IMR-90 (cell line): ENCODE measurements at regions not wholly inside any gene's neighbourhood (a gene's known extent, or its start where the extent isn't known, plus 50 kb on each side); places are given as distances from the start of the nearest gene placed in this dataset.

ENCODE experiments used
- ATAC-seq: fragments of 200-7000 bp; cut with Tn5 transposase; 2 replicates; pipeline ENCODE4 v1.9.1; 2020; ENCODE audit warnings: low read depth, mild to moderate bottlenecking, moderate library complexity
- BruUV-seq: library from RNA; stranded (reverse); fragments of 400-500 nt; replicated peaks from 2 replicates; lab custom pipeline; 2021; lab: Mats Ljungman, UMichigan
- CTCF ChIA-PET: fragments of 300-600 bp; formaldehyde crosslinking; extraction: SDS; loops from one replicate; lab custom pipeline; 2021; ENCODE audit warnings: antibody characterized with exemption; lab: Yijun Ruan, JAX
- POLR2A ChIA-PET: fragments of 300-600 bp; sonication (Branson Sonifier 250); formaldehyde crosslinking; loops from one replicate; lab custom pipeline; 2022; ENCODE audit warnings: antibody characterized with exemption; ENCODE audit not compliant: unreplicated experiment; lab: Charles Lee
- DNase-seq: peaks from one replicate; pipeline ENCODE4 v3.0.0; 2013
- H2AFZ ChIP-seq: replicated peaks from 2 replicates; pipeline ENCODE3; 2013; ENCODE audit warnings: low read length, mild to moderate bottlenecking; ENCODE audit not compliant: poor library complexity
- H2AK5ac ChIP-seq: 2 replicates; pipeline ENCODE4 v1.6.1; 2013; ENCODE audit warnings: low read depth, low read length, inconsistent platforms
- H2AK9ac ChIP-seq: replicated peaks from 2 replicates; pipeline ENCODE3; 2013; ENCODE audit warnings: mild to moderate bottlenecking, low read depth, low read length, moderate library complexity; ENCODE audit not compliant: poor library complexity
- H2BK120ac ChIP-seq: 2 replicates; pipeline ENCODE4 v1.6.1; 2013; ENCODE audit warnings: low read depth, low read length, inconsistent platforms
- H2BK15ac ChIP-seq: 3 replicates; pipeline ENCODE4 v1.6.1; 2013; ENCODE audit warnings: low read depth, low read length, inconsistent platforms
- H2BK20ac ChIP-seq: 2 replicates; pipeline ENCODE4 v1.6.1; 2013; ENCODE audit warnings: low read depth, mild to moderate bottlenecking, inconsistent platforms, low read length, moderate library complexity
- H2BK5ac ChIP-seq: 2 replicates; pipeline ENCODE4 v1.6.1; 2013; ENCODE audit warnings: mild to moderate bottlenecking, low read depth, low read length, inconsistent platforms; ENCODE audit not compliant: poor library complexity, severe bottlenecking
- H3K14ac ChIP-seq: replicated peaks from 2 replicates; pipeline ENCODE4 v1.6.1; 2013; ENCODE audit warnings: low read depth, low read length, inconsistent platforms
- H3K18ac ChIP-seq: 2 replicates; pipeline ENCODE4 v1.6.1; 2013; ENCODE audit warnings: low read depth, low read length, control low read depth
- H3K23ac ChIP-seq: 2 replicates; pipeline ENCODE4 v1.6.1; 2013; ENCODE audit warnings: low read depth, low read length, inconsistent platforms
- H3K27ac ChIP-seq: 2 replicates; pipeline ENCODE4 v1.5.1; 2013; ENCODE audit warnings: mild to moderate bottlenecking, control low read depth, low read length; ENCODE audit not compliant: insufficient read depth
- H3K27me3 ChIP-seq: 2 replicates; pipeline ENCODE4 v1.6.1; 2013; ENCODE audit warnings: low read length; ENCODE audit not compliant: control insufficient read depth, insufficient read depth
- H3K36me3 ChIP-seq: 2 replicates; pipeline ENCODE4 v1.6.1; 2013; ENCODE audit warnings: low read length, mixed read lengths; ENCODE audit not compliant: control insufficient read depth, insufficient read depth
- H3K4ac ChIP-seq: 2 replicates; pipeline ENCODE4 v1.6.1; 2013; ENCODE audit warnings: low read depth, low read length, inconsistent platforms
- H3K4me1 ChIP-seq: 2 replicates; pipeline ENCODE4 v1.6.1; 2013; ENCODE audit warnings: low read length, mixed read lengths; ENCODE audit not compliant: control insufficient read depth, insufficient read depth
- H3K4me2 ChIP-seq: 2 replicates; pipeline ENCODE4 v1.6.1; 2013; ENCODE audit warnings: low read depth, mild to moderate bottlenecking, control low read depth, low read length, moderate library complexity
- H3K4me3 ChIP-seq: 2 replicates; pipeline ENCODE4 v1.5.1; 2013; ENCODE audit warnings: low read depth, mild to moderate bottlenecking, control low read depth, low read length, moderate library complexity; ENCODE audit not compliant: insufficient read depth
- H3K56ac ChIP-seq: 2 replicates; pipeline ENCODE4 v1.6.1; 2013; ENCODE audit warnings: low read length, inconsistent platforms; ENCODE audit not compliant: insufficient read depth; ENCODE audit errors: extremely low read depth
- H3K79me1 ChIP-seq, 2 experiments: 2 replicates each; pipeline ENCODE4 v1.6.1; 2013; ENCODE audit warnings: low read length in 2 of 2, inconsistent platforms in 1 of 2, low read depth in 1 of 2
- H3K9ac ChIP-seq: 2 replicates; pipeline ENCODE4 v1.6.1; 2013; ENCODE audit warnings: low read depth, low read length, control low read depth
- H3K9me1 ChIP-seq: 2 replicates; pipeline ENCODE4 v1.6.1; 2013; ENCODE audit warnings: low read length, inconsistent platforms; ENCODE audit not compliant: insufficient read depth
- H3K9me3 ChIP-seq: 2 replicates; pipeline ENCODE4 v1.6.1; 2013; ENCODE audit warnings: low read length; ENCODE audit not compliant: control insufficient read depth, insufficient read depth
- H4K20me1 ChIP-seq: 2 replicates; pipeline ENCODE4 v1.6.1; 2013; ENCODE audit warnings: low read length, inconsistent platforms; ENCODE audit not compliant: insufficient read depth
- H4K5ac ChIP-seq: 2 replicates; pipeline ENCODE4 v1.6.1; 2013; ENCODE audit warnings: mild to moderate bottlenecking, low read depth, low read length, control low read depth
- H4K8ac ChIP-seq, 2 experiments: 2 replicates each; pipeline ENCODE4 v1.6.1; 2013; ENCODE audit warnings: low read depth in 2 of 2, low read length in 2 of 2, control low read depth in 1 of 2, inconsistent platforms in 1 of 2
- H4K91ac ChIP-seq: 2 replicates; pipeline ENCODE4 v1.6.1; 2013; ENCODE audit warnings: low read depth, low read length, inconsistent platforms; ENCODE audit not compliant: insufficient read depth
- BHLHE40 ChIP-seq: fragments of 150-350 bp; IDR thresholded peaks from 2 replicates; pipeline ENCODE4 v1.6.1; 2016; ENCODE audit warnings: mild to moderate bottlenecking, low read depth, low read length
- CEBPB ChIP-seq: IDR thresholded peaks from 2 replicates; pipeline ENCODE4 v1.6.1; 2012; ENCODE audit warnings: low read depth, low read length, improper control_type of control experiment
- MAFK ChIP-seq: IDR thresholded peaks from 2 replicates; pipeline ENCODE4 v1.6.1; 2012; ENCODE audit warnings: low read depth, low read length, improper control_type of control experiment
- MAZ ChIP-seq: IDR thresholded peaks from 2 replicates; pipeline ENCODE4 v1.6.1; 2012; ENCODE audit warnings: low read depth, mild to moderate bottlenecking, low read length, improper control_type of control experiment, moderate library complexity, borderline replicate concordance
- MXI1 ChIP-seq: IDR thresholded peaks from 2 replicates; pipeline ENCODE4 v1.6.1; 2012; ENCODE audit warnings: low read depth, mild to moderate bottlenecking, low read length, moderate library complexity, borderline replicate concordance
- POLR2A ChIP-seq: IDR thresholded peaks from 2 replicates; pipeline ENCODE4 v1.6.1; 2012; ENCODE audit warnings: mild to moderate bottlenecking, low read depth, low read length
- SMC3 ChIP-seq: fragments of 150-350 bp; IDR thresholded peaks from 2 replicates; pipeline ENCODE4 v1.6.1; 2016; ENCODE audit warnings: low read depth, mild to moderate bottlenecking, antibody characterized with exemption, low read length, moderate library complexity
- WGBS, 2 experiments: methylation state at CpG; one replicate each; pipeline versions ENCODE4 v1.1.5 to v1.1.7; 2013; ENCODE audit warnings: missing lambda C conversion rate in 2 of 2; ENCODE audit not compliant: insufficient read length in 1 of 2; ENCODE audit errors: extremely low coverage in 2 of 2; 5-methylcytosine and 5-hydroxymethylcytosine counted together
- dilution Hi-C: fragments of 300-500 bp; cut with HindIII; formaldehyde crosslinking; loops from one replicate; pipeline ENCODE4 v1.14.3; 2018; ENCODE audit warnings: low sequenced_read_pairs; ENCODE audit not compliant: unreplicated experiment
- in situ Hi-C: fragments of 300-500 bp; cut with MboI; formaldehyde crosslinking; loops from 3 replicates; pipeline ENCODE4 v1.14.3; 2019; ENCODE audit warnings: low sequenced_read_pairs, inconsistent platforms, mixed read lengths
- intact Hi-C: fragments of 100-400 bp; cut with micrococcal nuclease; formaldehyde crosslinking; loops from 2 replicates; pipeline ENCODE4 v1.10.0; 2022
- TF ChIP-seq, protein P1 (sequence below): fragments of 150-350 bp; IDR thresholded peaks from 2 replicates; pipeline ENCODE4 v1.6.1; 2017; ENCODE audit warnings: mild to moderate bottlenecking, antibody characterized with exemption, low read length, low read depth
- TF ChIP-seq, protein P2 (sequence below): fragments of 150-350 bp; IDR thresholded peaks from 2 replicates; pipeline ENCODE4 v1.6.1; 2016; ENCODE audit warnings: low read depth, mild to moderate bottlenecking, low read length, moderate library complexity, borderline replicate concordance

DNA sequence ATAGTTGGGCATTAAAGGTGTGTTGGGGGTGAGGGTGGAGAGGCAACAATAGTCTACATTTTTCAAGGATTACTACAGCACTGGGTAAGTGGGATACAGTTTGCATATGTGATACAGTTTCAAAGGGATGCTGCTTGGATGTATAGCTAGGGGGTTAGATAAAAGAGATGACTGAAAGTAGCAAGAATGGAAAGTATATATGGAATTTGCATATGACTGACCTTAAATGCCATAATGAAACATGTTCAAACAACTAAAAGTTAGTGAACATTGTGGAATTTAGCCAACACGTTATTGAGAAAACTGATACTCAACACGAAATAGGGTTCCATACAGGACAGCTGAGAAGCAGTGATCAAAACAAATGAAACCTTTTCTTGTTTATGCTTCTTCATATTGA, 124.8 kb upstream of the CHRM3 start:
- intact Hi-C loops (no loop called here), dilution Hi-C loops (no loop called here), in situ Hi-C loops (no loop called here)
- Histone ChIP-seq H3K23ac (no peak overlapping the region), H3K4me3 (no peak overlapping the region), H3K4me2 (no peak overlapping the region), H3K9me3 (peaks cover 6% of the 10 kb centered on the region), H4K5ac (no peak overlapping the region), H3K27me3 (no peaks in the 10 kb centered on the region), H3K4me1 (no peaks in the 10 kb centered on the region), H2BK15ac (no peak overlapping the region), H2AFZ (no peak overlapping the region), H3K18ac (no peak overlapping the region), H3K9me1 (no peaks in the 10 kb centered on the region), H2BK5ac (no peak overlapping the region), H3K9ac (no peak overlapping the region), H3K14ac (no peak overlapping the region), H2BK20ac (no peak overlapping the region), H4K8ac (no peak overlapping the region), H4K20me1 (no peaks in the 10 kb centered on the region), H3K4ac (no peak overlapping the region), H2BK120ac (no peak overlapping the region), H2AK5ac (no peak overlapping the region), H3K79me1 (no peaks in the 10 kb centered on the region), H2AK9ac (no peak overlapping the region), H4K91ac (no peak overlapping the region), H3K56ac (no peak overlapping the region), H3K36me3 (no peaks in the 10 kb centered on the region), H3K27ac (no peak overlapping the region)
- BruUV-seq, result no TSS peak
- TF ChIP-seq BHLHE40 (no peak), MAFK (no peak), POLR2A (no peak), SMC3 (no peak), MAZ (no peak), CEBPB (no peak), MXI1 (no peak)
- TF ChIP-seq, protein P1, sequence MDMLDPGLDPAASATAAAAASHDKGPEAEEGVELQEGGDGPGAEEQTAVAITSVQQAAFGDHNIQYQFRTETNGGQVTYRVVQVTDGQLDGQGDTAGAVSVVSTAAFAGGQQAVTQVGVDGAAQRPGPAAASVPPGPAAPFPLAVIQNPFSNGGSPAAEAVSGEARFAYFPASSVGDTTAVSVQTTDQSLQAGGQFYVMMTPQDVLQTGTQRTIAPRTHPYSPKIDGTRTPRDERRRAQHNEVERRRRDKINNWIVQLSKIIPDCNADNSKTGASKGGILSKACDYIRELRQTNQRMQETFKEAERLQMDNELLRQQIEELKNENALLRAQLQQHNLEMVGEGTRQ, result no peak
- TF ChIP-seq, protein P2, sequence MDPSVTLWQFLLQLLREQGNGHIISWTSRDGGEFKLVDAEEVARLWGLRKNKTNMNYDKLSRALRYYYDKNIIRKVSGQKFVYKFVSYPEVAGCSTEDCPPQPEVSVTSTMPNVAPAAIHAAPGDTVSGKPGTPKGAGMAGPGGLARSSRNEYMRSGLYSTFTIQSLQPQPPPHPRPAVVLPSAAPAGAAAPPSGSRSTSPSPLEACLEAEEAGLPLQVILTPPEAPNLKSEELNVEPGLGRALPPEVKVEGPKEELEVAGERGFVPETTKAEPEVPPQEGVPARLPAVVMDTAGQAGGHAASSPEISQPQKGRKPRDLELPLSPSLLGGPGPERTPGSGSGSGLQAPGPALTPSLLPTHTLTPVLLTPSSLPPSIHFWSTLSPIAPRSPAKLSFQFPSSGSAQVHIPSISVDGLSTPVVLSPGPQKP, result no peak
- POLR2A ChIA-PET, result no interaction called here
- ATAC-seq, result no peak
- CTCF ChIA-PET, result interaction anchor here (0.5 kb wide), 1 partner anchor 16 kb away, joined by 3 read pairs; no protein-coding TSS in a partner anchor
- WGBS, 2 experiments, result no CpG with 5 or more reads among the region's 2 CpGs
- DNase-seq, result no peak
